ENCODE measurements at regions not wholly inside any gene's neighbourhood (a gene's known extent, or its start where the extent isn't known, plus 50 kb on each side); places are given as distances from the start of the nearest gene placed in this dataset.

DNA sequence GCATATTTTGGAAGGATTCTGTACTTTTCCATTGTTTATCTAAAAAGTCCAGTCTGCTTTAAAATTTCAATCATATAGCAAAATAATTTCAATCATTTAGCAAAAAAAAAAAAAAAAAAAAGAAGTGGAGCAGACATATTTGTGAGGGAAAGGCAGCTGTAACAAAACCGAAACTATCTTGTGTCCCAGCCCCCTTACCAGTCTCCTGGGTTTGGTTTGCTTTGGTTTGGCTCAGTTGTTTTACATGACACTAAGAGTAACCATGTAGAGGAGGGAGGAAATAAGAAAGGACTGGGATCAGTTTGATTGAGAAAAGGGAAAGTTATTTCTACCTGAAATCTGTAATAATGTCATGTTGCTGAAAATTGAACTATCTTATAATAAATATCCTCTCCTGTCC, 158.8 kb upstream of the GADL1 start:
- no peaks in the 10 kb centered on the region for H3K79me1 ChIP-seq (ENCODE audit: insufficient read depth, low read depth, low read length, poor library complexity, severe bottlenecking)
- no peaks in the 10 kb centered on the region for H3K27me3 ChIP-seq (ENCODE audit: insufficient read depth, low read length)
- no peak overlapping the region for H2BK20ac ChIP-seq (ENCODE audit: low read depth, low read length, poor library complexity, severe bottlenecking)
- no peak overlapping the region for H3K9ac ChIP-seq (ENCODE audit: extremely low read depth, insufficient read length, low read length)
- no peak overlapping the region for H2BK5ac ChIP-seq (ENCODE audit: insufficient read length, low read length)
- H3K9me3 ChIP-seq (ENCODE audit: control insufficient read depth, low read depth, low read length): no peaks in the 10 kb centered on the region
- no CpG with 5 or more reads among the region's 1 CpG for WGBS (ENCODE audit: extremely low coverage, insufficient read length, low lambda C conversion rate)
- Mint-ChIP-seq H3K27me3 (ENCODE audit: low read depth) (no peaks in the 10 kb centered on the region), H3K9me3 (peaks cover 26 to 32% of the 10 kb centered on the region in 2 experiments), H3K27ac (no peak overlapping the region), H3K36me3 (ENCODE audit: insufficient read depth in 1 of 3, low read depth in 3 of 3) (peaks cover 0 to 22% (median 6%) of the 10 kb centered on the region in 3 experiments; a peak in 6 of 7 replicates), H3K4me1 (peaks cover 12% of the 10 kb centered on the region in 2 experiments), H3K4me3 (no peak overlapping the region)
- DNase-seq: no peak
- no peak overlapping the region for H2AFZ ChIP-seq (ENCODE audit: low read length)
- no peak overlapping the region for H3K4ac ChIP-seq (ENCODE audit: low read depth, low read length)
- no peak overlapping the region for H2BK120ac ChIP-seq (ENCODE audit: low read depth, low read length, poor library complexity, severe bottlenecking)
- no peak overlapping the region for H4K8ac ChIP-seq (replicated peaks; ENCODE audit: insufficient read length, low read depth, low read length)
- no peak overlapping the region for H4K91ac ChIP-seq (ENCODE audit: insufficient read length, low read depth, low read length)
- H3K4me1 ChIP-seq (ENCODE audit: insufficient read depth, low read length): no peaks in the 10 kb centered on the region
- no peaks in the 10 kb centered on the region for H4K20me1 ChIP-seq (ENCODE audit: control insufficient read depth, insufficient read depth, insufficient read length)
- H3K4me2 ChIP-seq (ENCODE audit: insufficient read depth, insufficient read length, low read length): no peak overlapping the region
- H3K14ac ChIP-seq (ENCODE audit: insufficient read depth, low read length): no peak overlapping the region
- H3K23me2 ChIP-seq (ENCODE audit: insufficient read length, low read depth, low read length, poor library complexity, severe bottlenecking): no peaks in the 10 kb centered on the region
- no peak overlapping the region for H3K27ac ChIP-seq (ENCODE audit: insufficient read length, low read depth, low read length)
- H2AK5ac ChIP-seq (ENCODE audit: insufficient read length, low read length): no peak overlapping the region
- H3K23ac ChIP-seq (ENCODE audit: insufficient read length, low read depth, low read length): no peak overlapping the region
- H3K79me2 ChIP-seq (ENCODE audit: insufficient read depth, low read length): no peaks in the 10 kb centered on the region
- H3T11ph ChIP-seq (ENCODE audit: low read length): no peak overlapping the region
- no peak overlapping the region for H2BK12ac ChIP-seq (ENCODE audit: insufficient read length, low read depth, low read length)
- TF ChIP-seq, protein P1, sequence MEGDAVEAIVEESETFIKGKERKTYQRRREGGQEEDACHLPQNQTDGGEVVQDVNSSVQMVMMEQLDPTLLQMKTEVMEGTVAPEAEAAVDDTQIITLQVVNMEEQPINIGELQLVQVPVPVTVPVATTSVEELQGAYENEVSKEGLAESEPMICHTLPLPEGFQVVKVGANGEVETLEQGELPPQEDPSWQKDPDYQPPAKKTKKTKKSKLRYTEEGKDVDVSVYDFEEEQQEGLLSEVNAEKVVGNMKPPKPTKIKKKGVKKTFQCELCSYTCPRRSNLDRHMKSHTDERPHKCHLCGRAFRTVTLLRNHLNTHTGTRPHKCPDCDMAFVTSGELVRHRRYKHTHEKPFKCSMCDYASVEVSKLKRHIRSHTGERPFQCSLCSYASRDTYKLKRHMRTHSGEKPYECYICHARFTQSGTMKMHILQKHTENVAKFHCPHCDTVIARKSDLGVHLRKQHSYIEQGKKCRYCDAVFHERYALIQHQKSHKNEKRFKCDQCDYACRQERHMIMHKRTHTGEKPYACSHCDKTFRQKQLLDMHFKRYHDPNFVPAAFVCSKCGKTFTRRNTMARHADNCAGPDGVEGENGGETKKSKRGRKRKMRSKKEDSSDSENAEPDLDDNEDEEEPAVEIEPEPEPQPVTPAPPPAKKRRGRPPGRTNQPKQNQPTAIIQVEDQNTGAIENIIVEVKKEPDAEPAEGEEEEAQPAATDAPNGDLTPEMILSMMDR (conservative IDR thresholded peaks at IDR 0.05): no peak
- H3K18ac ChIP-seq (ENCODE audit: insufficient read length, low read depth, low read length): no peak overlapping the region
- H3K56ac ChIP-seq (ENCODE audit: insufficient read length, low read depth, low read length): no peak overlapping the region
- no peak overlapping the region for H2BK15ac ChIP-seq (ENCODE audit: low read depth, low read length)
- H4K5ac ChIP-seq (ENCODE audit: insufficient read length, low read depth, low read length): no peak overlapping the region
